ENCODE measurements at regions not wholly inside any gene's neighbourhood (a gene's known extent, or its start where the extent isn't known, plus 50 kb on each side); places are given as distances from the start of the nearest gene placed in this dataset.
"Not testable (repeated sequence)": the region's sequence is repeated elsewhere in the genome, so short reads cannot be mapped to it uniquely, and the experiment has no call there.

GRCh38 chr9:107794259-107794658 lies 304.7 kb upstream of the KLF4 start:
- H3K27me3 Mint-ChIP-seq (ENCODE audit: low read depth) = no peaks in the 10 kb centered on the region
- no peak overlapping the region for H3K27ac Mint-ChIP-seq
- no peaks in the 10 kb centered on the region for H3K4me1 Mint-ChIP-seq (ENCODE audit: low read depth)
- H3K9me3 Mint-ChIP-seq = no peaks in the 10 kb centered on the region
- H3K36me3 Mint-ChIP-seq (ENCODE audit: low read depth) = no peaks in the 10 kb centered on the region
- H3K4me3 Mint-ChIP-seq = no peak overlapping the region

DNA sequence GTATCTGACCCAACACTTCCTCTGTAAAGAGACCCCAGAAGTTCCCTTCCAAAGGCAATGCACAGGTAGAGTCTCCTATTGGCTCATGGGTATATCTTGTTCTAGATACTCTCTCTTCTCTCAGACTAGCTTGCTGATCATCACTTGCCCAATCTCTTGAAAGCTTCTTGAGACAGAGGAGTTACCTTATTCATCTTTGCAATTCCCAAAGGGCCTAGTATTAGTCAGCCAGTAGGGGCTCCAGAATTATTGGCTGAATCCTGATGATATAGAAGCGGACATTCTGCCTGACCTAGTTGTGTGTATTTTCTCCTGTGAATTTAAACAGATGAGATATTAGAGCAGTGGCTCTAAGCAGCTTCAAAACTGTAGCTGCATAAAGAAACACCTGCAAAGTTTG lies 304.0 kb upstream of the KLF4 start:
- Mint-ChIP-seq H3K9me3 (peaks cover 4% of the 10 kb centered on the region), H3K27ac (no peak overlapping the region), H3K27me3 (ENCODE audit: low read depth) (no peaks in the 10 kb centered on the region), H3K4me1 (ENCODE audit: low read depth) (no peaks in the 10 kb centered on the region), H3K36me3 (ENCODE audit: low read depth) (no peaks in the 10 kb centered on the region), H3K4me3 (no peak overlapping the region)

GRCh38 chr9:107792596-107792995 lies 303.0 kb upstream of the KLF4 start:
- Mint-ChIP-seq H3K4me3 (no peak overlapping the region), H3K27me3 (ENCODE audit: low read depth) (no peaks in the 10 kb centered on the region), H3K36me3 (ENCODE audit: low read depth) (no peaks in the 10 kb centered on the region), H3K27ac (no peak overlapping the region), H3K9me3 (peaks cover 5% of the 10 kb centered on the region), H3K4me1 (ENCODE audit: low read depth) (no peaks in the 10 kb centered on the region)

DNA sequence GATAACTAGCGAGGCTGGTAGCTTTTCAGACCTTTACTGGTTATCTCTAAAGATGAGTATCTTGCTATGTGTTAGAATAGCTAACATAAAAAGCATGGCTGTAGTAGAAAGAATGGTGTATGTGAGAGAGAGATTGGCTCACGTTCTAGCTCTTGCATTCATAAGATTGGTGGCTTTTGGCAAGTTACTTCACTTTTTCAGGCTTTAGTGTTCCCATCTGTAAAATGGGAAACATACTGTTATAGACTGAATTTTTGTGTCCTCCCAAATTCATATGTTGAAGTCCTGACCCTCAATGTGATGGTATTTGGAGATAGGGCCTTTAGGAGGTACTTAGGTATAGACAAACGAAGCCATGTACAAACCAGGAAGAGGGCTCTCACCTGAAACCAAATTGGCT lies 302.4 kb upstream of the KLF4 start:
- H3K27me3 Mint-ChIP-seq (ENCODE audit: low read depth) = no peaks in the 10 kb centered on the region
- no peaks in the 10 kb centered on the region for H3K36me3 Mint-ChIP-seq (ENCODE audit: low read depth)
- H3K4me1 Mint-ChIP-seq (ENCODE audit: low read depth) = no peaks in the 10 kb centered on the region
- no peak overlapping the region for H3K27ac Mint-ChIP-seq
- H3K4me3 Mint-ChIP-seq = no peak overlapping the region
- H3K9me3 Mint-ChIP-seq = peaks cover 5% of the 10 kb centered on the region

GRCh38 chr9:107789001-107789700 lies 299.6 kb upstream of the KLF4 start:
- Mint-ChIP-seq H3K27ac (no peak overlapping the region), H3K9me3 (peaks cover 5% of the 10 kb centered on the region), H3K36me3 (ENCODE audit: low read depth) (no peaks in the 10 kb centered on the region), H3K27me3 (ENCODE audit: low read depth) (no peaks in the 10 kb centered on the region), H3K4me3 (no peak overlapping the region), H3K4me1 (ENCODE audit: low read depth) (no peaks in the 10 kb centered on the region)

GRCh38 chr9:107786561-107786960 lies 297.0 kb upstream of the KLF4 start:
- peaks cover 5% of the 10 kb centered on the region for H3K9me3 Mint-ChIP-seq
- H3K27ac Mint-ChIP-seq = no peak overlapping the region
- no peak overlapping the region for H3K4me3 Mint-ChIP-seq
- no peaks in the 10 kb centered on the region for H3K36me3 Mint-ChIP-seq (ENCODE audit: low read depth)
- no peaks in the 10 kb centered on the region for H3K27me3 Mint-ChIP-seq (ENCODE audit: low read depth)
- no peaks in the 10 kb centered on the region for H3K4me1 Mint-ChIP-seq (ENCODE audit: low read depth)

DNA sequence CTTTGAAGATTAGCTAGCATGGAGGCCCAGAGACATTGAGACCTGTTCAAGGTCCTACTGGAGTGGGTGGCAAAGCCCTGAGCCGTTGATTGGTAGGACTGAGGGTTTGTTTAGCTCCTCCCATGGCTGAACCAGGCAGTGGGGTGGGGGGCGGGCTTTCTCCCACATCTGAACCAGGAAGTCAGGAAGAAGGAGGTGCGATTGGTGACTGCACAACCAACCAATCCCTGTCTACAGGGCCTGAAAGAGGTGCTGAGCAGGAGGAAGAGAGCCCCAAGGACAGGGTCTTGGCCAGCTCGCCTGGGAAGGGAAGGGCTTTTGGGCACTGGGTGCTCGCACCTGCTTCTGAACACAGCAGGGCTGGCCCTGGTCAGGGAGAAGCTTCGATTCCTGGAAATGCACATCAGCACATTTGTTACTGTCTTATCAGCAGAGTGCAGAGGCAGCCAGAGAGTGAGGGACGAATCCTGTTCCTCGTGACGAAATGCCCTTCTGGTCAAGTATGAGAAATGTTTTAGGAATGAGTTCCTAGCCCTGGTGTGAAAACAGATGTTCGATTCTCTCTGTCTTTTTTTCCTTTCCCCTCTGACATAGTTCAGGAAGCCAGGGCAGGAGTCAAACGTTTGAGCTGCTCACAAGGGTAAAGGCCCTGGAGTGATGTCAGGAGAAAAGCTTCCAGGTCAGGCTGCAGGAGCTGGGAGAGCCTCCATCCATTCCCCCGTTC lies 294.8 kb upstream of the KLF4 start:
- Mint-ChIP-seq H3K27me3 (ENCODE audit: low read depth) (no peaks in the 10 kb centered on the region), H3K4me1 (ENCODE audit: low read depth) (no peaks in the 10 kb centered on the region), H3K27ac (no peak overlapping the region), H3K4me3 (no peak overlapping the region), H3K9me3 (peaks cover 5% of the 10 kb centered on the region), H3K36me3 (ENCODE audit: low read depth) (no peaks in the 10 kb centered on the region)

DNA sequence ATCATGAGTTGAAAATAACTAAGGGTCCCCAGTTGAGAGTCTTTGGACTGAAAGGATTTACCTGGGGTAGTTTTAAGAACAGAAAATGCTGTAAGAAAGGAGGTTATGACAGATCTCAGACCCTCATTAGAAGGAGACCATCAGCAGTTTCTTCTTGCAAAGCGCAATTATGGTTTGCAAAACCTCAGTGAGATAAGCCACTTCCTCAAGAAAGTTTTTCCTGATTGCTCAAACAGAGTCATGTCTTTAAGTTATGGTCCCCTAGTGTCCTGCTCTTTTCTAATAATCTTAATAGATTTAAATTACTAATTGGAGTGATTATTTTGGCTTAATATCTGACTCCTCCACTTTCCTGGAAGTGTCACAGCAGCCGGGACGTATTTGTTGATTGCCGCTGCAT lies 293.2 kb upstream of the KLF4 start:
- Mint-ChIP-seq H3K27ac (no peak overlapping the region), H3K36me3 (ENCODE audit: low read depth) (no peaks in the 10 kb centered on the region), H3K4me1 (ENCODE audit: low read depth) (no peaks in the 10 kb centered on the region), H3K4me3 (no peak overlapping the region), H3K27me3 (ENCODE audit: low read depth) (no peaks in the 10 kb centered on the region), H3K9me3 (no peaks in the 10 kb centered on the region)

DNA sequence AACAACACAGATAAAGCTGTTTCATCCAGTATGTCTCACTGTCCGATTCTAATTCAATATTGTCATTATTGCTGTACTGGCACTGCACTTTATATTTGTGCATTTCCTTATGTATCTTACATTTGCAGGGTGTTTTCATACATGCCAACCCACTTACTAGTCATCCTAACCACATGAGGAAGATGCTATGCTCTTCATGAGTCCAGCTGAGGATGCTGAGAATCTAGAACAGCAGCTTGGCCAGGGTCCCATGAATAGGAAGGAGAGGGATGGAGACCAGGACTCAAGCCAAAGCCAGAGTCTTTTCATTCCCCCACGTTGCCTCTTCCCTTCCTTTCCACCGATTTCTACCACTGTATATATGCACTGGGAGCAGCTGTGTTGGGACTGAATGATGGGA lies 292.8 kb upstream of the KLF4 start:
- H3K9me3 Mint-ChIP-seq = no peaks in the 10 kb centered on the region
- H3K36me3 Mint-ChIP-seq (ENCODE audit: low read depth) = no peaks in the 10 kb centered on the region
- no peaks in the 10 kb centered on the region for H3K27me3 Mint-ChIP-seq (ENCODE audit: low read depth)
- no peak overlapping the region for H3K27ac Mint-ChIP-seq
- H3K4me1 Mint-ChIP-seq (ENCODE audit: low read depth) = no peaks in the 10 kb centered on the region
- no peak overlapping the region for H3K4me3 Mint-ChIP-seq

- H3K27ac Mint-ChIP-seq = no peak overlapping the region
- H3K36me3 Mint-ChIP-seq (ENCODE audit: low read depth) = no peaks in the 10 kb centered on the region
- H3K27me3 Mint-ChIP-seq (ENCODE audit: low read depth) = no peaks in the 10 kb centered on the region
- no peaks in the 10 kb centered on the region for H3K4me1 Mint-ChIP-seq (ENCODE audit: low read depth)
- H3K9me3 Mint-ChIP-seq = no peaks in the 10 kb centered on the region
- H3K4me3 Mint-ChIP-seq = no peak overlapping the region
These were observed 291.4 kb upstream of the KLF4 start for GRCh38 chr9:107780960-107781359.

GRCh38 chr9:107779731-107780130 lies 290.2 kb upstream of the KLF4 start:
- Mint-ChIP-seq H3K27ac (no peak overlapping the region), H3K4me3 (no peak overlapping the region), H3K4me1 (ENCODE audit: low read depth) (no peaks in the 10 kb centered on the region), H3K36me3 (ENCODE audit: low read depth) (no peaks in the 10 kb centered on the region), H3K27me3 (ENCODE audit: low read depth) (no peaks in the 10 kb centered on the region), H3K9me3 (no peaks in the 10 kb centered on the region)

- H3K27me3 Mint-ChIP-seq (ENCODE audit: low read depth) = no peaks in the 10 kb centered on the region
- H3K4me3 Mint-ChIP-seq = no peak overlapping the region
- H3K27ac Mint-ChIP-seq = no peak overlapping the region
- no peaks in the 10 kb centered on the region for H3K4me1 Mint-ChIP-seq (ENCODE audit: low read depth)
- H3K36me3 Mint-ChIP-seq (ENCODE audit: low read depth) = no peaks in the 10 kb centered on the region
- H3K9me3 Mint-ChIP-seq = peaks cover 5% of the 10 kb centered on the region
These were observed 289.1 kb upstream of the KLF4 start for GRCh38 chr9:107778661-107779060.

- H3K27ac Mint-ChIP-seq; H3K27me3 Mint-ChIP-seq (ENCODE audit: low read depth); H3K9me3 Mint-ChIP-seq; H3K4me3 Mint-ChIP-seq; H3K4me1 Mint-ChIP-seq (ENCODE audit: low read depth); H3K36me3 Mint-ChIP-seq (ENCODE audit: low read depth): not testable (repeated sequence)
These were observed 284.5 kb upstream of the KLF4 start for GRCh38 chr9:107774099-107774498.

DNA sequence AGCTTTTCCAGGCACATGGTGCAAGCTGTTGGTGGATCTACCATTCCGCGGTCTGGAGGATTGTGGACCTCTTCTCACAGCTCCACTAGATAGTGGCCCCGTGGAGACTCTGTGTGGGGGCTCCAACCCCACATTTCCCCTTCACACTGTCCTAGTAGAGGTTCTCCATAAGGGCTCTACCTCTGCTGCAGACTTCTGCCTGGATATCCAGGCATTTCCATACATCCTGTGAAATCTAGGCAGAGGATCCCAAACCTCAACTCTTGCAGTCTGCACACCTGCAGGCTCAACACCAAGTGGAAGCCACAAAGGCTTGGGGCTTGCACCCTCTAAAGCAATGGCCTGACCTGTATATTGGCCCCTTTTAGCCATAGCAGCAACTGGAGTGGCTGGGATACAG lies 283.4 kb upstream of the KLF4 start:
- Mint-ChIP-seq H3K9me3 (peaks cover 8% of the 10 kb centered on the region), H3K27me3 (ENCODE audit: low read depth) (no peaks in the 10 kb centered on the region), H3K27ac (no peak overlapping the region), H3K36me3 (ENCODE audit: low read depth) (no peaks in the 10 kb centered on the region), H3K4me3 (no peak overlapping the region), H3K4me1 (ENCODE audit: low read depth) (no peaks in the 10 kb centered on the region)

- H3K27me3 Mint-ChIP-seq (ENCODE audit: low read depth) = no peaks in the 10 kb centered on the region
- H3K4me3 Mint-ChIP-seq = no peak overlapping the region
- H3K9me3 Mint-ChIP-seq = peaks cover 8% of the 10 kb centered on the region
- no peaks in the 10 kb centered on the region for H3K4me1 Mint-ChIP-seq (ENCODE audit: low read depth)
- H3K27ac Mint-ChIP-seq = no peak overlapping the region
- H3K36me3 Mint-ChIP-seq (ENCODE audit: low read depth) = no peaks in the 10 kb centered on the region
These were observed 281.1 kb upstream of the KLF4 start for GRCh38 chr9:107770716-107771115.
